ENCODE measurements at regions not wholly inside any gene's neighbourhood (a gene's known extent, or its start where the extent isn't known, plus 50 kb on each side); places are given as distances from the start of the nearest gene placed in this dataset.

GRCh38 chr6:166738386-166739116, 111.5 kb upstream of the RPS6KA2 start:
- no peak overlapping the region for H3K4me3 ChIP-seq (ENCODE audit: low read length)
- no peak for DNase-seq (ENCODE audit: low read depth)
- no peak for TF ChIP-seq CTCF (conservative IDR thresholded peaks at IDR 0.05; ENCODE audit: low read length)

- no peak overlapping the region for H3K4me3 ChIP-seq (ENCODE audit: low read length)
- no peak for DNase-seq (ENCODE audit: low read depth)
- no peak for TF ChIP-seq CTCF (conservative IDR thresholded peaks at IDR 0.05; ENCODE audit: low read length)
These were observed 110.2 kb upstream of the RPS6KA2 start for GRCh38 chr6:166737261-166737660.

- H3K4me3 ChIP-seq (ENCODE audit: low read length): no peak overlapping the region
- DNase-seq (ENCODE audit: low read depth): no peak
- TF ChIP-seq CTCF (conservative IDR thresholded peaks at IDR 0.05; ENCODE audit: low read length): no peak
These were observed 109.6 kb upstream of the RPS6KA2 start for GRCh38 chr6:166736634-166737033.

GRCh38 chr6:166733900-166734299, 106.8 kb upstream of the RPS6KA2 start:
- no peak overlapping the region for H3K4me3 ChIP-seq (ENCODE audit: low read length)
- no peak for TF ChIP-seq CTCF (conservative IDR thresholded peaks at IDR 0.05; ENCODE audit: low read length)
- DNase-seq (ENCODE audit: low read depth): no peak

- H3K4me3 ChIP-seq (ENCODE audit: low read length): no peak overlapping the region
- no peak for DNase-seq (ENCODE audit: low read depth)
- TF ChIP-seq CTCF (conservative IDR thresholded peaks at IDR 0.05; ENCODE audit: low read length): no peak
These were observed 102.6 kb upstream of the RPS6KA2 start for GRCh38 chr6:166729658-166730057.

- no peak for DNase-seq (ENCODE audit: low read depth)
- TF ChIP-seq CTCF (conservative IDR thresholded peaks at IDR 0.05; ENCODE audit: low read length): no peak
- no peak overlapping the region for H3K4me3 ChIP-seq (ENCODE audit: low read length)
These were observed 102.0 kb upstream of the RPS6KA2 start for GRCh38 chr6:166728884-166729530.

- TF ChIP-seq CTCF (conservative IDR thresholded peaks at IDR 0.05; ENCODE audit: low read length): no peak
- no peak for DNase-seq (ENCODE audit: low read depth)
- no peak overlapping the region for H3K4me3 ChIP-seq (ENCODE audit: low read length)
These were observed 99.2 kb upstream of the RPS6KA2 start for GRCh38 chr6:166726201-166726600.
